Right renal pelvis (tissue), 4 donors: ENCODE measurements at regions not wholly inside any gene's neighbourhood (a gene's known extent, or its start where the extent isn't known, plus 50 kb on each side); places are given as distances from the start of the nearest gene placed in this dataset.
"Not testable (repeated sequence)": the region's sequence is repeated elsewhere in the genome, so short reads cannot be mapped to it uniquely, and the experiment has no call there.

Source experiments
- DNase-seq, 4 donors: peaks; one replicate each; pipeline ENCODE4 v3.0.0-alpha.2; 2013; ENCODE audit warnings: low read depth in 4 of 4, low spot score in 3 of 4, missing footprints in 1 of 4

- peak; percentile 44 to 53 (median 50) for DNase-seq
Measured at GRCh38 chr14:28608851-28609828, 157.4 kb upstream of the FOXG1 start.

GRCh38 chr14:28612414-28612813, 154.2 kb upstream of the FOXG1 start:
- no peak for DNase-seq

- no peak for DNase-seq
Measured at GRCh38 chr14:28613532-28613931, 153.1 kb upstream of the FOXG1 start.

GRCh38 chr14:28626780-28627179, 139.8 kb upstream of the FOXG1 start:
- DNase-seq, result no peak

GRCh38 chr14:28629328-28630004, 137.1 kb upstream of the FOXG1 start:
- no peak for DNase-seq

- DNase-seq, result no peak
Measured at GRCh38 chr14:28630100-28630499, 136.5 kb upstream of the FOXG1 start.

GRCh38 chr14:28635387-28635786, 131.2 kb upstream of the FOXG1 start:
- DNase-seq, result peak in 2 of 4 donors; percentile 3 to 11

- not testable (repeated sequence) for DNase-seq
Measured at GRCh38 chr14:28635816-28636215, 130.8 kb upstream of the FOXG1 start.

- not testable (repeated sequence) for DNase-seq
Measured at GRCh38 chr14:28641189-28641588, 125.4 kb upstream of the FOXG1 start.

GRCh38 chr14:28651148-28651547, 115.4 kb upstream of the FOXG1 start:
- no peak for DNase-seq

GRCh38 chr14:28652782-28653181, 113.8 kb upstream of the FOXG1 start:
- no peak for DNase-seq

GRCh38 chr14:28653521-28653920, 113.1 kb upstream of the FOXG1 start:
- no peak for DNase-seq

GRCh38 chr14:28656704-28657255, 109.8 kb upstream of the FOXG1 start:
- DNase-seq, result no peak

- no peak for DNase-seq
Measured at GRCh38 chr14:28661171-28661772, 105.3 kb upstream of the FOXG1 start.

- DNase-seq, result no peak
Measured at GRCh38 chr14:28666961-28667360, 99.6 kb upstream of the FOXG1 start.

GRCh38 chr14:28671425-28671824, 95.2 kb upstream of the FOXG1 start:
- no peak for DNase-seq

GRCh38 chr14:28673056-28673455, 93.5 kb upstream of the FOXG1 start:
- DNase-seq, result no peak

- no peak for DNase-seq
Measured at GRCh38 chr14:28676479-28676878, 90.1 kb upstream of the FOXG1 start.

GRCh38 chr14:28677381-28677780, 89.2 kb upstream of the FOXG1 start:
- DNase-seq, result no peak

GRCh38 chr14:28678887-28679286, 87.7 kb upstream of the FOXG1 start:
- no peak for DNase-seq

GRCh38 chr14:28681681-28682080, 84.9 kb upstream of the FOXG1 start:
- no peak for DNase-seq
